ENCODE measurements at regions not wholly inside any gene's neighbourhood (a gene's known extent, or its start where the extent isn't known, plus 50 kb on each side); places are given as distances from the start of the nearest gene placed in this dataset.

- no peak for TF ChIP-seq EZH2phosphoT487 (IDR thresholded peaks at IDR 0.05; ENCODE audit: low read depth, severe bottlenecking, unreplicated experiment)
- TF ChIP-seq CTCF (IDR thresholded peaks at IDR 0.05; ENCODE audit: poor library complexity): no peak
These were observed 72.0 kb downstream of the DACT2 start for GRCh38 chr6:168247443-168248147.

Data from hepatocyte (in vitro differentiated cells).